H9 (cell line): ENCODE measurements at regions not wholly inside any gene's neighbourhood (a gene's known extent, or its start where the extent isn't known, plus 50 kb on each side); places are given as distances from the start of the nearest gene placed in this dataset.

Source experiments
- DNase-seq: peaks from one replicate; pipeline ENCODE4 v3.0.0-alpha.2; 2017
- H2AFZ ChIP-seq: one replicate; pipeline ENCODE4 v1.6.1; 2013; ENCODE audit warnings: mild to moderate bottlenecking, low read length, control low read depth, moderate library complexity
- H2AK5ac ChIP-seq: 2 replicates; pipeline ENCODE4 v1.6.1; 2013; ENCODE audit warnings: low read length, control low read depth, mixed read lengths; ENCODE audit not compliant: insufficient read length
- H2BK120ac ChIP-seq: one replicate; pipeline ENCODE4 v1.6.1; 2013; ENCODE audit warnings: low read depth, mild to moderate bottlenecking, low read length, control low read depth, inconsistent platforms; ENCODE audit not compliant: poor library complexity, severe bottlenecking
- H2BK12ac ChIP-seq: 2 replicates; pipeline ENCODE4 v1.6.1; 2013; ENCODE audit warnings: low read length, control low read depth, mixed read lengths, low read depth; ENCODE audit not compliant: insufficient read length
- H2BK15ac ChIP-seq: 2 replicates; pipeline ENCODE4 v1.6.1; 2013; ENCODE audit warnings: low read depth, low read length, control low read depth
- H2BK20ac ChIP-seq: one replicate; pipeline ENCODE4 v1.6.1; 2013; ENCODE audit warnings: low read depth, mild to moderate bottlenecking, low read length, control low read depth, inconsistent platforms; ENCODE audit not compliant: poor library complexity, severe bottlenecking
- H2BK5ac ChIP-seq: 2 replicates; pipeline ENCODE4 v1.6.1; 2013; ENCODE audit warnings: low read length, control low read depth, mixed read lengths; ENCODE audit not compliant: insufficient read length
- H3K14ac ChIP-seq: 2 replicates; pipeline ENCODE4 v1.6.1; 2013; ENCODE audit warnings: low read length, control low read depth; ENCODE audit not compliant: insufficient read depth
- H3K18ac ChIP-seq: 2 replicates; pipeline ENCODE4 v1.6.1; 2013; ENCODE audit warnings: low read depth, mild to moderate bottlenecking, mixed read lengths, low read length, control low read depth; ENCODE audit not compliant: insufficient read length
- H3K23ac ChIP-seq: 2 replicates; pipeline ENCODE4 v1.6.1; 2013; ENCODE audit warnings: low read length, control low read depth, mixed read lengths, low read depth; ENCODE audit not compliant: insufficient read length
- H3K23me2 ChIP-seq: 2 replicates; pipeline ENCODE4 v1.6.1; 2013; ENCODE audit warnings: low read depth, mild to moderate bottlenecking, mixed read lengths, low read length, control low read depth; ENCODE audit not compliant: insufficient read length, poor library complexity, severe bottlenecking
- H3K27ac ChIP-seq: 2 replicates; pipeline ENCODE4 v1.5.1; 2013; ENCODE audit warnings: low read length, control low read depth, mixed read lengths, low read depth; ENCODE audit not compliant: insufficient read length
- H3K27me3 ChIP-seq: 2 replicates; pipeline ENCODE4 v1.6.1; 2013; ENCODE audit warnings: low read length, control low read depth, inconsistent platforms; ENCODE audit not compliant: insufficient read depth
- H3K4ac ChIP-seq: 2 replicates; pipeline ENCODE4 v1.6.1; 2013; ENCODE audit warnings: low read depth, mild to moderate bottlenecking, control low read depth, inconsistent platforms, low read length, moderate library complexity
- H3K4me1 ChIP-seq: 2 replicates; pipeline ENCODE4 v1.6.1; 2013; ENCODE audit warnings: low read length, control low read depth, inconsistent platforms; ENCODE audit not compliant: insufficient read depth
- H3K4me2 ChIP-seq: 2 replicates; pipeline ENCODE4 v1.6.1; 2013; ENCODE audit warnings: low read length, control low read depth, mixed read lengths; ENCODE audit not compliant: insufficient read length, insufficient read depth
- H3K56ac ChIP-seq: 2 replicates; pipeline ENCODE4 v1.6.1; 2013; ENCODE audit warnings: low read depth, mild to moderate bottlenecking, mixed read lengths, low read length, control low read depth; ENCODE audit not compliant: insufficient read length
- H3K79me1 ChIP-seq: 2 replicates; pipeline ENCODE4 v1.6.1; 2013; ENCODE audit warnings: low read depth, mild to moderate bottlenecking, moderate library complexity, low read length, control low read depth, inconsistent platforms; ENCODE audit not compliant: insufficient read depth, poor library complexity, severe bottlenecking
- H3K79me2 ChIP-seq: 2 replicates; pipeline ENCODE4 v1.6.1; 2013; ENCODE audit warnings: low read length, control low read depth, inconsistent platforms; ENCODE audit not compliant: insufficient read depth
- H3K9ac ChIP-seq: 2 replicates; pipeline ENCODE4 v1.6.1; 2013; ENCODE audit warnings: low read length, control low read depth, mixed read lengths; ENCODE audit not compliant: insufficient read length; ENCODE audit errors: extremely low read depth
- H3K9me3 ChIP-seq: one replicate; pipeline ENCODE4 v1.6.1; 2013; ENCODE audit warnings: low read depth, low read length, inconsistent platforms; ENCODE audit not compliant: control insufficient read depth
- H3T11ph ChIP-seq: one replicate; pipeline ENCODE4 v1.6.1; 2013; ENCODE audit warnings: mild to moderate bottlenecking, low read length, control low read depth, inconsistent platforms
- H4K20me1 ChIP-seq: one replicate; pipeline ENCODE4 v1.6.1; 2013; ENCODE audit not compliant: control insufficient read depth, insufficient read length, insufficient read depth
- H4K5ac ChIP-seq: 2 replicates; pipeline ENCODE4 v1.6.1; 2013; ENCODE audit warnings: low read depth, mild to moderate bottlenecking, mixed read lengths, low read length, control low read depth; ENCODE audit not compliant: insufficient read length
- H4K8ac ChIP-seq: replicated peaks from 2 replicates; pipeline ENCODE4 v1.6.1; 2013; ENCODE audit warnings: low read length, control low read depth, mixed read lengths, low read depth; ENCODE audit not compliant: insufficient read length
- H4K91ac ChIP-seq: 2 replicates; pipeline ENCODE4 v1.6.1; 2013; ENCODE audit warnings: low read depth, mild to moderate bottlenecking, moderate library complexity, mixed read lengths, low read length, control low read depth; ENCODE audit not compliant: insufficient read length
- H3K27ac Mint-ChIP-seq, 3 experiments: 2 replicates in 2 of 3; 3 replicates in 1 of 3; pipeline ENCODE4 v1.8.0; 2020 to 2021; ENCODE audit warnings: mixed read lengths in 3 of 3, mild to moderate bottlenecking in 1 of 3, moderate library complexity in 1 of 3
- H3K27me3 Mint-ChIP-seq: 2 replicates; pipeline ENCODE4 v1.8.0; 2021; ENCODE audit warnings: low read depth, mild to moderate bottlenecking, moderate library complexity, mixed read lengths
- H3K36me3 Mint-ChIP-seq, 3 experiments: 2 replicates in 2 of 3; 3 replicates in 1 of 3; pipeline ENCODE4 v1.8.0; 2020 to 2021; ENCODE audit warnings: low read depth in 3 of 3, mixed read lengths in 3 of 3; ENCODE audit not compliant: insufficient read depth in 1 of 3
- H3K4me1 Mint-ChIP-seq, 2 experiments: 2 replicates each; pipeline ENCODE4 v1.8.0; 2020; ENCODE audit warnings: mixed read lengths in 2 of 2
- H3K4me3 Mint-ChIP-seq, 2 experiments: 2 replicates in 1 of 2; 3 replicates in 1 of 2; pipeline ENCODE4 v1.8.0; 2020 to 2021; ENCODE audit warnings: mild to moderate bottlenecking in 2 of 2, mixed read lengths in 2 of 2, moderate library complexity in 1 of 2
- H3K9me3 Mint-ChIP-seq, 2 experiments: 2 replicates in 1 of 2; 3 replicates in 1 of 2; pipeline ENCODE4 v1.8.0; 2020; ENCODE audit warnings: mild to moderate bottlenecking in 2 of 2, mixed read lengths in 2 of 2, moderate library complexity in 1 of 2
- CTCF ChIP-seq: fragments of 200-600 bp; sonication (generic); conservative IDR thresholded peaks from 3 replicates; pipeline ENCODE4 v1.8.0; 2021; ENCODE audit warnings: antibody characterized with exemption, mild to moderate bottlenecking
- WGBS: extraction: QIAGEN DNeasy Blood & Tissue Kit; methylation state at CpG from one replicate; pipeline ENCODE4 v1.1.7; 2013; ENCODE audit warnings: missing lambda C conversion rate, low lambda C conversion rate, mixed read lengths; ENCODE audit not compliant: insufficient read length; ENCODE audit errors: extremely low coverage; 5-methylcytosine and 5-hydroxymethylcytosine counted together

GRCh38 chr14:50049093-50049492 is 67.3 kb downstream of the VCPKMT start:
- H4K20me1 ChIP-seq, result no peaks in the 10 kb centered on the region
- H4K5ac ChIP-seq, result no peak overlapping the region
- H3K36me3 Mint-ChIP-seq, result peaks cover 0 to 3% (median 0%) of the 10 kb centered on the region in 3 experiments; a peak in 1 of 7 replicates
- H4K8ac ChIP-seq, result no peak overlapping the region
- peaks cover 2% of the 10 kb centered on the region; the same call in 1 of the 2 replicates for H3K27me3 Mint-ChIP-seq
- no peak overlapping the region for H3T11ph ChIP-seq
- no peak overlapping the region for H2BK12ac ChIP-seq
- H3K23ac ChIP-seq, result no peak overlapping the region
- peaks cover 5 to 13% of the 10 kb centered on the region in 2 experiments for H3K4me1 Mint-ChIP-seq
- H3K4me2 ChIP-seq, result no peak overlapping the region
- no peak overlapping the region for H2BK15ac ChIP-seq
- no peak for DNase-seq
- H3K9me3 Mint-ChIP-seq, result peaks cover 0 to 3% of the 10 kb centered on the region in 2 experiments; a peak in 3 of 5 replicates
- no peaks in the 10 kb centered on the region for H3K23me2 ChIP-seq
- no peak overlapping the region for H3K14ac ChIP-seq
- H4K91ac ChIP-seq, result no peak overlapping the region
- H3K4ac ChIP-seq, result no peak overlapping the region
- H3K4me1 ChIP-seq, result peaks cover 8% of the 10 kb centered on the region
- no peak overlapping the region for H3K27ac ChIP-seq
- no peaks in the 10 kb centered on the region for H3K79me2 ChIP-seq
- WGBS, result no CpG with 5 or more reads among the region's 4 CpGs
- H3K27me3 ChIP-seq, result peaks cover 2% of the 10 kb centered on the region; the same call in 1 of the 2 replicates
- no peak overlapping the region for H3K18ac ChIP-seq
- no peak overlapping the region for H2AK5ac ChIP-seq
- H3K79me1 ChIP-seq, result no peaks in the 10 kb centered on the region
- no peak overlapping the region for H2BK5ac ChIP-seq
- no peak overlapping the region for H3K56ac ChIP-seq
- H3K9ac ChIP-seq, result no peak overlapping the region
- H3K27ac Mint-ChIP-seq, result no peak overlapping the region
- H2BK20ac ChIP-seq, result no peak overlapping the region
- no peak overlapping the region for H2AFZ ChIP-seq
- H3K9me3 ChIP-seq, result no peaks in the 10 kb centered on the region
- no peak overlapping the region for H3K4me3 Mint-ChIP-seq
- H2BK120ac ChIP-seq, result no peak overlapping the region
- no peak for TF ChIP-seq CTCF
